IMR-90 (cell line): ENCODE measurements at regions not wholly inside any gene's neighbourhood (a gene's known extent, or its start where the extent isn't known, plus 50 kb on each side); places are given as distances from the start of the nearest gene placed in this dataset.

Experiments used
- ATAC-seq: fragments of 200-7000 bp; cut with Tn5 transposase; 2 replicates; pipeline ENCODE4 v1.9.1; 2020; ENCODE audit warnings: low read depth, mild to moderate bottlenecking, moderate library complexity
- BruUV-seq: library from RNA; stranded (reverse); fragments of 400-500 nt; replicated peaks from 2 replicates; lab custom pipeline; 2021; lab: Mats Ljungman, UMichigan
- CTCF ChIA-PET: fragments of 300-600 bp; formaldehyde crosslinking; extraction: SDS; loops from one replicate; lab custom pipeline; 2021; ENCODE audit warnings: antibody characterized with exemption; lab: Yijun Ruan, JAX
- POLR2A ChIA-PET: fragments of 300-600 bp; sonication (Branson Sonifier 250); formaldehyde crosslinking; loops from one replicate; lab custom pipeline; 2022; ENCODE audit warnings: antibody characterized with exemption; ENCODE audit not compliant: unreplicated experiment; lab: Charles Lee
- DNase-seq: peaks from one replicate; pipeline ENCODE4 v3.0.0; 2013
- H2AFZ ChIP-seq: replicated peaks from 2 replicates; pipeline ENCODE3; 2013; ENCODE audit warnings: low read length, mild to moderate bottlenecking; ENCODE audit not compliant: poor library complexity
- H2AK5ac ChIP-seq: 2 replicates; pipeline ENCODE4 v1.6.1; 2013; ENCODE audit warnings: low read depth, low read length, inconsistent platforms
- H2AK9ac ChIP-seq: replicated peaks from 2 replicates; pipeline ENCODE3; 2013; ENCODE audit warnings: mild to moderate bottlenecking, low read depth, low read length, moderate library complexity; ENCODE audit not compliant: poor library complexity
- H2BK120ac ChIP-seq: 2 replicates; pipeline ENCODE4 v1.6.1; 2013; ENCODE audit warnings: low read depth, low read length, inconsistent platforms
- H2BK15ac ChIP-seq: 3 replicates; pipeline ENCODE4 v1.6.1; 2013; ENCODE audit warnings: low read depth, low read length, inconsistent platforms
- H2BK20ac ChIP-seq: 2 replicates; pipeline ENCODE4 v1.6.1; 2013; ENCODE audit warnings: low read depth, mild to moderate bottlenecking, inconsistent platforms, low read length, moderate library complexity
- H2BK5ac ChIP-seq: 2 replicates; pipeline ENCODE4 v1.6.1; 2013; ENCODE audit warnings: mild to moderate bottlenecking, low read depth, low read length, inconsistent platforms; ENCODE audit not compliant: poor library complexity, severe bottlenecking
- H3K14ac ChIP-seq: replicated peaks from 2 replicates; pipeline ENCODE4 v1.6.1; 2013; ENCODE audit warnings: low read depth, low read length, inconsistent platforms
- H3K18ac ChIP-seq: 2 replicates; pipeline ENCODE4 v1.6.1; 2013; ENCODE audit warnings: low read depth, low read length, control low read depth
- H3K23ac ChIP-seq: 2 replicates; pipeline ENCODE4 v1.6.1; 2013; ENCODE audit warnings: low read depth, low read length, inconsistent platforms
- H3K27ac ChIP-seq: 2 replicates; pipeline ENCODE4 v1.5.1; 2013; ENCODE audit warnings: mild to moderate bottlenecking, control low read depth, low read length; ENCODE audit not compliant: insufficient read depth
- H3K27me3 ChIP-seq: 2 replicates; pipeline ENCODE4 v1.6.1; 2013; ENCODE audit warnings: low read length; ENCODE audit not compliant: control insufficient read depth, insufficient read depth
- H3K36me3 ChIP-seq: 2 replicates; pipeline ENCODE4 v1.6.1; 2013; ENCODE audit warnings: low read length, mixed read lengths; ENCODE audit not compliant: control insufficient read depth, insufficient read depth
- H3K4ac ChIP-seq: 2 replicates; pipeline ENCODE4 v1.6.1; 2013; ENCODE audit warnings: low read depth, low read length, inconsistent platforms
- H3K4me1 ChIP-seq: 2 replicates; pipeline ENCODE4 v1.6.1; 2013; ENCODE audit warnings: low read length, mixed read lengths; ENCODE audit not compliant: control insufficient read depth, insufficient read depth
- H3K4me2 ChIP-seq: 2 replicates; pipeline ENCODE4 v1.6.1; 2013; ENCODE audit warnings: low read depth, mild to moderate bottlenecking, control low read depth, low read length, moderate library complexity
- H3K4me3 ChIP-seq: 2 replicates; pipeline ENCODE4 v1.5.1; 2013; ENCODE audit warnings: low read depth, mild to moderate bottlenecking, control low read depth, low read length, moderate library complexity; ENCODE audit not compliant: insufficient read depth
- H3K56ac ChIP-seq: 2 replicates; pipeline ENCODE4 v1.6.1; 2013; ENCODE audit warnings: low read length, inconsistent platforms; ENCODE audit not compliant: insufficient read depth; ENCODE audit errors: extremely low read depth
- H3K79me1 ChIP-seq, 2 experiments: 2 replicates each; pipeline ENCODE4 v1.6.1; 2013; ENCODE audit warnings: low read length in 2 of 2, inconsistent platforms in 1 of 2, low read depth in 1 of 2
- H3K9ac ChIP-seq: 2 replicates; pipeline ENCODE4 v1.6.1; 2013; ENCODE audit warnings: low read depth, low read length, control low read depth
- H3K9me1 ChIP-seq: 2 replicates; pipeline ENCODE4 v1.6.1; 2013; ENCODE audit warnings: low read length, inconsistent platforms; ENCODE audit not compliant: insufficient read depth
- H3K9me3 ChIP-seq: 2 replicates; pipeline ENCODE4 v1.6.1; 2013; ENCODE audit warnings: low read length; ENCODE audit not compliant: control insufficient read depth, insufficient read depth
- H4K20me1 ChIP-seq: 2 replicates; pipeline ENCODE4 v1.6.1; 2013; ENCODE audit warnings: low read length, inconsistent platforms; ENCODE audit not compliant: insufficient read depth
- H4K5ac ChIP-seq: 2 replicates; pipeline ENCODE4 v1.6.1; 2013; ENCODE audit warnings: mild to moderate bottlenecking, low read depth, low read length, control low read depth
- H4K8ac ChIP-seq, 2 experiments: 2 replicates each; pipeline ENCODE4 v1.6.1; 2013; ENCODE audit warnings: low read depth in 2 of 2, low read length in 2 of 2, control low read depth in 1 of 2, inconsistent platforms in 1 of 2
- H4K91ac ChIP-seq: 2 replicates; pipeline ENCODE4 v1.6.1; 2013; ENCODE audit warnings: low read depth, low read length, inconsistent platforms; ENCODE audit not compliant: insufficient read depth
- BHLHE40 ChIP-seq: fragments of 150-350 bp; IDR thresholded peaks from 2 replicates; pipeline ENCODE4 v1.6.1; 2016; ENCODE audit warnings: mild to moderate bottlenecking, low read depth, low read length
- CEBPB ChIP-seq: IDR thresholded peaks from 2 replicates; pipeline ENCODE4 v1.6.1; 2012; ENCODE audit warnings: low read depth, low read length, improper control_type of control experiment
- CHD1 ChIP-seq: IDR thresholded peaks from 2 replicates; pipeline ENCODE4 v1.6.1; 2012; ENCODE audit warnings: low read depth, low read length, improper control_type of control experiment
- ELK1 ChIP-seq: fragments of 150-350 bp; IDR thresholded peaks from 2 replicates; pipeline ENCODE4 v1.6.1; 2016; ENCODE audit warnings: low read depth, mild to moderate bottlenecking, low read length, moderate library complexity, borderline replicate concordance
- FOS ChIP-seq: fragments of 150-350 bp; IDR thresholded peaks from 2 replicates; pipeline ENCODE4 v1.6.1; 2016; ENCODE audit warnings: low read depth, low read length
- MAFK ChIP-seq: IDR thresholded peaks from 2 replicates; pipeline ENCODE4 v1.6.1; 2012; ENCODE audit warnings: low read depth, low read length, improper control_type of control experiment
- MAZ ChIP-seq: IDR thresholded peaks from 2 replicates; pipeline ENCODE4 v1.6.1; 2012; ENCODE audit warnings: low read depth, mild to moderate bottlenecking, low read length, improper control_type of control experiment, moderate library complexity, borderline replicate concordance
- MXI1 ChIP-seq: IDR thresholded peaks from 2 replicates; pipeline ENCODE4 v1.6.1; 2012; ENCODE audit warnings: low read depth, mild to moderate bottlenecking, low read length, moderate library complexity, borderline replicate concordance
- NFE2L2 ChIP-seq: fragments of 150-350 bp; IDR thresholded peaks from 2 replicates; pipeline ENCODE4 v1.6.1; 2016; ENCODE audit warnings: low read depth, mild to moderate bottlenecking, low read length
- POLR2A ChIP-seq: IDR thresholded peaks from 2 replicates; pipeline ENCODE4 v1.6.1; 2012; ENCODE audit warnings: mild to moderate bottlenecking, low read depth, low read length
- RAD21 ChIP-seq: IDR thresholded peaks from 2 replicates; pipeline ENCODE4 v1.6.1; 2012; ENCODE audit warnings: low read length, improper control_type of control experiment
- RCOR1 ChIP-seq: IDR thresholded peaks from 2 replicates; pipeline ENCODE4 v1.6.1; 2012; ENCODE audit warnings: mild to moderate bottlenecking, low read length, improper control_type of control experiment; ENCODE audit not compliant: insufficient replicate concordance
- SMC3 ChIP-seq: fragments of 150-350 bp; IDR thresholded peaks from 2 replicates; pipeline ENCODE4 v1.6.1; 2016; ENCODE audit warnings: low read depth, mild to moderate bottlenecking, antibody characterized with exemption, low read length, moderate library complexity
- WGBS, 2 experiments: methylation state at CpG; one replicate each; pipeline versions ENCODE4 v1.1.5 to v1.1.7; 2013; ENCODE audit warnings: missing lambda C conversion rate in 2 of 2; ENCODE audit not compliant: insufficient read length in 1 of 2; ENCODE audit errors: extremely low coverage in 2 of 2; 5-methylcytosine and 5-hydroxymethylcytosine counted together
- dilution Hi-C: fragments of 300-500 bp; cut with HindIII; formaldehyde crosslinking; loops from one replicate; pipeline ENCODE4 v1.14.3; 2018; ENCODE audit warnings: low sequenced_read_pairs; ENCODE audit not compliant: unreplicated experiment
- in situ Hi-C: fragments of 300-500 bp; cut with MboI; formaldehyde crosslinking; loops from 3 replicates; pipeline ENCODE4 v1.14.3; 2019; ENCODE audit warnings: low sequenced_read_pairs, inconsistent platforms, mixed read lengths
- intact Hi-C: fragments of 100-400 bp; cut with micrococcal nuclease; formaldehyde crosslinking; loops from 2 replicates; pipeline ENCODE4 v1.10.0; 2022
- TF ChIP-seq, protein P1 (sequence below): fragments of 150-350 bp; IDR thresholded peaks from 2 replicates; pipeline ENCODE4 v1.6.1; 2017; ENCODE audit warnings: mild to moderate bottlenecking, antibody characterized with exemption, low read length, low read depth

DNA sequence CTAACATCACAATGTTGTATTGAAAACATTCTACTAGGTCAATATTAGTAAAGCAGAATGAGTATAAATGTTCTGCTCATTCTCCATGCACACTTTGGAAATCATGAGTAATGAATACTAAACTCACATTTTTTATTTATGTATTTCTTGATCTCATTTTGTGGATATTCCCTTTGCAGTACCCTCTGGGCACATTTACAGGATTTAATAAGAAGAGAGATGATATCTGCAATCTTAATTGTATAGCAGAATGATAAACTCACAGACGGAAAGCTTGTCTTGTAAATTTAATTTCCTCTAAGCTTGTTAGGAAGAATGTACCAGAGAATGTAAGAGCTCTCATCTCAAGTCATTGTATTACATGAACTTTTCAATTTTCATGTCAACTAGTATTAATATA lies 1279.7 kb downstream of the PCDH7 start:
- Histone ChIP-seq H3K4me1 (no peaks in the 10 kb centered on the region), H4K8ac (no peak overlapping the region), H3K36me3 (no peaks in the 10 kb centered on the region), H3K23ac (no peak overlapping the region), H2BK20ac (no peak overlapping the region), H2AK5ac (no peak overlapping the region), H2AFZ (no peak overlapping the region), H3K4ac (no peak overlapping the region), H3K27ac (no peak overlapping the region), H3K4me3 (no peak overlapping the region), H3K9me3 (peaks cover 9% of the 10 kb centered on the region), H3K56ac (no peak overlapping the region), H4K20me1 (no peaks in the 10 kb centered on the region), H4K91ac (no peak overlapping the region), H3K27me3 (no peaks in the 10 kb centered on the region), H3K18ac (no peak overlapping the region), H2BK120ac (no peak overlapping the region), H2BK5ac (no peak overlapping the region), H3K9me1 (no peaks in the 10 kb centered on the region), H4K5ac (no peak overlapping the region), H3K14ac (no peak overlapping the region), H3K9ac (no peak overlapping the region), H3K4me2 (no peak overlapping the region), H2AK9ac (no peak overlapping the region), H2BK15ac (no peak overlapping the region), H3K79me1 (no peaks in the 10 kb centered on the region)
- dilution Hi-C loops (no loop called here), in situ Hi-C loops (no loop called here), intact Hi-C loops (no loop called here)
- no peak for DNase-seq
- TF ChIP-seq NFE2L2 (no peak), CHD1 (no peak), FOS (no peak), MAFK (no peak), MAZ (no peak), MXI1 (no peak), POLR2A (no peak), SMC3 (no peak), CEBPB (no peak), BHLHE40 (no peak), ELK1 (no peak), RAD21 (no peak), RCOR1 (no peak)
- TF ChIP-seq, protein P1, sequence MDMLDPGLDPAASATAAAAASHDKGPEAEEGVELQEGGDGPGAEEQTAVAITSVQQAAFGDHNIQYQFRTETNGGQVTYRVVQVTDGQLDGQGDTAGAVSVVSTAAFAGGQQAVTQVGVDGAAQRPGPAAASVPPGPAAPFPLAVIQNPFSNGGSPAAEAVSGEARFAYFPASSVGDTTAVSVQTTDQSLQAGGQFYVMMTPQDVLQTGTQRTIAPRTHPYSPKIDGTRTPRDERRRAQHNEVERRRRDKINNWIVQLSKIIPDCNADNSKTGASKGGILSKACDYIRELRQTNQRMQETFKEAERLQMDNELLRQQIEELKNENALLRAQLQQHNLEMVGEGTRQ: no peak
- BruUV-seq: no TSS peak
- POLR2A ChIA-PET: no interaction called here
- ATAC-seq: no peak
- WGBS, 2 experiments: no CpG with 5 or more reads among the region's 1 CpG
- CTCF ChIA-PET: no interaction called here
